ENCODE measurements at regions not wholly inside any gene's neighbourhood (a gene's known extent, or its start where the extent isn't known, plus 50 kb on each side); places are given as distances from the start of the nearest gene placed in this dataset.

DNA sequence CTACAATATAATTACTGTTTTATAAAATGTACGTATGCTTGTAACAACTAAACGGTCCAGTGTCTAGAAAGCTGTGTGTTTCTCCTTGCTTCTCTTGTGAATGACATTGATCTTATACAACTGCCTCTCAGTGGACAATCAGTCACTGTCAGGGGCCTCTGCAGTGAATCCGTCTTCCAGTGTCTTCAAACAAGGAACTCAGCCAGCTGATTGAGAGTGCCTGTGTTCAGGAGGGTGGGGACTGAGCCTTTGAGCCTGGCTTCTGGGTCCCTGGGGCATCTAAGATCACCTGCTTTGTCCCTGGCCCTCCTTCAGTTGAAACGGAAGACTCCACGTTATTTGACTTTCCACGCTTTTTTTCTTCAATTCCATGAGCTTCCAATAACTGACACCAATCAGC is 133.1 kb upstream of the SFSWAP start:
- ATAC-seq (no peak), DNase-seq (no peak)
- 37 to 48% methylated on average over 6 of the region's 6 CpGs for WGBS, 2 donors
- H3K4me1 ChIP-seq, result no peaks in the 10 kb centered on the region
- H3K36me3 ChIP-seq (replicated peaks in 1 of 2; ENCODE audit: insufficient read depth in 1 of 2, low read depth in 2 of 2), result no peaks in the 10 kb centered on the region
- H3K27ac ChIP-seq, result no peak overlapping the region
- H3K27me3 ChIP-seq, result peaks cover 0 to 5% of the 10 kb centered on the region in 2 donors
- H3K4me3 ChIP-seq, result no peak overlapping the region
- no peak for TF ChIP-seq POLR2A (IDR thresholded peaks at IDR 0.05)
- TF ChIP-seq, protein P1, sequence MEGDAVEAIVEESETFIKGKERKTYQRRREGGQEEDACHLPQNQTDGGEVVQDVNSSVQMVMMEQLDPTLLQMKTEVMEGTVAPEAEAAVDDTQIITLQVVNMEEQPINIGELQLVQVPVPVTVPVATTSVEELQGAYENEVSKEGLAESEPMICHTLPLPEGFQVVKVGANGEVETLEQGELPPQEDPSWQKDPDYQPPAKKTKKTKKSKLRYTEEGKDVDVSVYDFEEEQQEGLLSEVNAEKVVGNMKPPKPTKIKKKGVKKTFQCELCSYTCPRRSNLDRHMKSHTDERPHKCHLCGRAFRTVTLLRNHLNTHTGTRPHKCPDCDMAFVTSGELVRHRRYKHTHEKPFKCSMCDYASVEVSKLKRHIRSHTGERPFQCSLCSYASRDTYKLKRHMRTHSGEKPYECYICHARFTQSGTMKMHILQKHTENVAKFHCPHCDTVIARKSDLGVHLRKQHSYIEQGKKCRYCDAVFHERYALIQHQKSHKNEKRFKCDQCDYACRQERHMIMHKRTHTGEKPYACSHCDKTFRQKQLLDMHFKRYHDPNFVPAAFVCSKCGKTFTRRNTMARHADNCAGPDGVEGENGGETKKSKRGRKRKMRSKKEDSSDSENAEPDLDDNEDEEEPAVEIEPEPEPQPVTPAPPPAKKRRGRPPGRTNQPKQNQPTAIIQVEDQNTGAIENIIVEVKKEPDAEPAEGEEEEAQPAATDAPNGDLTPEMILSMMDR (IDR thresholded peaks at IDR 0.05), result no peak
- H3K9me3 ChIP-seq, result no peaks in the 10 kb centered on the region
- intact Hi-C loops (cut with DNase I), result no loop called here

DNA sequence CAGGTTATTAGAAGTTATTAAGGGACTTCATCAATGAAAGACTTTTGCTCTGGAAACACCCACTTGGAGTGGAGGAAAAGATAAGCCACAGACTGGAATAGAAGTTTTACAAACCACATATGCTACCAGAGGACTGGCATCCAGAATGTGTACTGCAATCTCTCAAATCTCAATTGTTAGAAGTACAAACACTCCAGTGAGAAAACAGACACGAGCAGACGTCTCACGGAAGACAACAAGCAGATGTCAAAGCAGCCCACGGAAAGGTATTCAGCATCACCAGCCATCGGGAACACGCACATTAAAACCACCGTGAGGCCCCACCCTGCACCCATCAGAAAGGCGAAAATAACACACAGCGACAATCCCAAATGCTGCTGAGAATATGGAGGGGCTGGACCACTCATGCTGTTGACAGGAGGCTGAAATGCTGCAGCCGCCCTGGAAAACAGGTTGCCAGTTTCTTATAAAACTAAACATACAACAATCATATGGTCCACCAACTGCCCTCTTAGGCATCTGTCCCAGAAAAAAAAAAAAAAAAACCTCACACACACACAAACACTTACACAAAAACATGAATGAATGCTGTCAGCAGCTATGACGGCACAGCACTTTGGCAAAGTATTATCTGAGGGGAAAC is 131.9 kb upstream of the SFSWAP start:
- 33 to 46% methylated on average over 11 of the region's 11 CpGs for WGBS, 2 donors
- H3K27me3 ChIP-seq, result peaks cover 0 to 5% of the 10 kb centered on the region in 2 donors
- intact Hi-C loops (cut with DNase I), result no loop called here

DNA sequence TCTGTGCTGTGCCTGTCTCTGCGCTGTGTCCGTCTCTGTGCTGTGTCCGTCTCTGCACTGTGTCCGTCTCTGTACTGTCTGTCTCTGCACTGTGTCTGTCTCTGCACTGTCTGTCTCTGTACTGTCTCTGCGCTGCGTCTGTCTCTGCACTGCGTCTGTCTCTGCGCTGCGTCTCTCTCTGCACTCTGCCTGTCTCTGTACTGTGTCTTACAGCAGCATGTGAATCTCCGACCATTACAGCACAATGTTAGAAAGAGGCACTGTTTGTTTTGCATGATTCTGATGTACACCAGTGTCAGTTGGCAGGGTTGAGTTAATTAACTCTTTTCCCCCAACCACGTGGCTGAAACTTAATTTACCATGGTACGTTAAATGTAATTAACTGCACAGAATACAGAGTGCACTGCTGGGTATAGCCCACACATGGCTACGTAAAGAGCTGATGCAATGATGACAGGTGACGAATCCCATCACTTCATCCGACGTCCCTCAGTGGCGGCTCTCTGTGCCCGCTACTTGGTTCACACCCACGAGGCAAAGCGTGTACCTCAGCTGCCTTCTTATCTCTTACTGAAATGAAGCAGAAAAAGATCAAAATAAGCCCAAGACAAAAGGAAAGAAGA is 127.7 kb upstream of the SFSWAP start:
- WGBS, 2 donors, result 54 to 55% methylated on average over 20 of the region's 20 CpGs
- TF ChIP-seq, protein P1 (IDR thresholded peaks at IDR 0.05), result no peak
- no peak overlapping the region for H3K27ac ChIP-seq
- no peak for ATAC-seq
- intact Hi-C loops (cut with DNase I), result no loop called here
- H3K4me1 ChIP-seq, result no peaks in the 10 kb centered on the region
- H3K9me3 ChIP-seq, result no peaks in the 10 kb centered on the region
- peaks cover 0 to 5% of the 10 kb centered on the region in 2 donors for H3K27me3 ChIP-seq
- H3K36me3 ChIP-seq (replicated peaks in 1 of 2; ENCODE audit: insufficient read depth in 1 of 2, low read depth in 2 of 2), result no peaks in the 10 kb centered on the region
- DNase-seq, result no peak
- H3K4me3 ChIP-seq, result no peak overlapping the region

More for the DNA sequence above, 131.9 kb upstream of the SFSWAP start:
- no peak overlapping the region for H3K4me3 ChIP-seq
- H3K9me3 ChIP-seq, result no peaks in the 10 kb centered on the region
- ATAC-seq, result no peak
- no peak overlapping the region for H3K27ac ChIP-seq
- H3K36me3 ChIP-seq (replicated peaks in 1 of 2; ENCODE audit: insufficient read depth in 1 of 2, low read depth in 2 of 2), result no peaks in the 10 kb centered on the region
- TF ChIP-seq, protein P1 (IDR thresholded peaks at IDR 0.05), result no peak
- TF ChIP-seq POLR2A (IDR thresholded peaks at IDR 0.05), result no peak
- no peak for DNase-seq
- H3K4me1 ChIP-seq, result no peaks in the 10 kb centered on the region

DNA sequence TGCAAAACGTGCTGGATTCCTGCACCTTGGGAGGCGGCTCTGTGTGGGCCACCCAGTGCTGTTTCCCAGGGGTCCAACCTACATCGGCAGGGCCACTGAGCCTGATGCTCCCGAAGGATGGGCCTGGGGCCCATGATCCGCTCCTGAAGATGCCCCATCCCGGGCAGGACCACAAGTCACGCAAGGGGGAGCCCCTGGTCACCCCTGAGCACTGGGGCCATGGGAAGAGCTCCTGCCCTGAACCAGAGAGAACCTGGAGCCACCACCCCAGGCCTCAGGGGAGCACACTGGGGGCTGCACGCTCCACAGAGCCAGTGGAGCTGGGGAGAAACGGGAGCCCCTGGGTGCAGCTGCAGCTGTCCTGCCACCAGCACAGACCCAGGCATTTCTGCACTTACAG is 124.6 kb upstream of the SFSWAP start:
- Histone ChIP-seq H3K9me3 (no peaks in the 10 kb centered on the region), H3K27me3 (no peaks in the 10 kb centered on the region), H3K4me3 (no peak overlapping the region), H3K36me3 (replicated peaks in 1 of 2; ENCODE audit: insufficient read depth in 1 of 2, low read depth in 2 of 2) (no peaks in the 10 kb centered on the region), H3K4me1 (no peaks in the 10 kb centered on the region), H3K27ac (no peak overlapping the region)
- DNase-seq, result no peak
- intact Hi-C loops (cut with DNase I), result no loop called here
- TF ChIP-seq POLR2A (IDR thresholded peaks at IDR 0.05), result no peak
- TF ChIP-seq, protein P1 (IDR thresholded peaks at IDR 0.05), result no peak
- WGBS, 2 donors, result 79 to 87% methylated on average over 3 to 8 of the region's 9 CpGs
- no peak for ATAC-seq

DNA sequence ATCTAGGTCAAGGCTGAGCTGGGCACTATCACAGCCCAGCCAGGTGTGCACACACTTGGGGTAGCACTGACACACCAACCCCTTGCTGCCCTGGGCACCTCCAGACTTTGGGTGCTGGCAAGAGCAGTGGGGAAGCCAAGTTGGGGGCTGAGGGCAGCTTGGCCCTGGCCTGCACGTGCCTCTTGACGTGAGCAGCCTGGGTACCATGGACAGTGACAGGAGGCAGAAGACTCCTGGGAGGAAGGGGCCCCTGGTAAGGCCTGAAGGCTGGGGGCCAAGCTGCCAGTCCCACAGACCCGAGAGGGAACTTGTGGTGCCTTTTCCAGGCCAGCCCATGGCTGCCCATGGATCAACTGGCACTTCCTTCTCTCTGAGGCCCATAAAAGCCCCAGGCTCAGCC is 124.1 kb upstream of the SFSWAP start:
- no peaks in the 10 kb centered on the region for H3K4me1 ChIP-seq
- 17 to 45% methylated on average over 1 to 3 of the region's 3 CpGs for WGBS, 2 donors
- no peaks in the 10 kb centered on the region for H3K27me3 ChIP-seq
- DNase-seq, result no peak
- no peak for TF ChIP-seq POLR2A (IDR thresholded peaks at IDR 0.05)
- TF ChIP-seq, protein P1 (IDR thresholded peaks at IDR 0.05), result no peak
- ATAC-seq, result no peak
- no peak overlapping the region for H3K4me3 ChIP-seq
- no peaks in the 10 kb centered on the region for H3K36me3 ChIP-seq (replicated peaks in 1 of 2; ENCODE audit: insufficient read depth in 1 of 2, low read depth in 2 of 2)
- no peaks in the 10 kb centered on the region for H3K9me3 ChIP-seq
- no peak overlapping the region for H3K27ac ChIP-seq
- intact Hi-C loops (cut with DNase I), result no loop called here
